Hippocampal formation (tissue), 2 donors: ENCODE measurements at regions not wholly inside any gene's neighbourhood (a gene's known extent, or its start where the extent isn't known, plus 50 kb on each side); places are given as distances from the start of the nearest gene placed in this dataset.

Experiments used
- DNase-seq, 2 donors: peaks; one replicate each; lab custom pipeline; 2025; lab: John Stamatoyannopoulos, UW

DNA sequence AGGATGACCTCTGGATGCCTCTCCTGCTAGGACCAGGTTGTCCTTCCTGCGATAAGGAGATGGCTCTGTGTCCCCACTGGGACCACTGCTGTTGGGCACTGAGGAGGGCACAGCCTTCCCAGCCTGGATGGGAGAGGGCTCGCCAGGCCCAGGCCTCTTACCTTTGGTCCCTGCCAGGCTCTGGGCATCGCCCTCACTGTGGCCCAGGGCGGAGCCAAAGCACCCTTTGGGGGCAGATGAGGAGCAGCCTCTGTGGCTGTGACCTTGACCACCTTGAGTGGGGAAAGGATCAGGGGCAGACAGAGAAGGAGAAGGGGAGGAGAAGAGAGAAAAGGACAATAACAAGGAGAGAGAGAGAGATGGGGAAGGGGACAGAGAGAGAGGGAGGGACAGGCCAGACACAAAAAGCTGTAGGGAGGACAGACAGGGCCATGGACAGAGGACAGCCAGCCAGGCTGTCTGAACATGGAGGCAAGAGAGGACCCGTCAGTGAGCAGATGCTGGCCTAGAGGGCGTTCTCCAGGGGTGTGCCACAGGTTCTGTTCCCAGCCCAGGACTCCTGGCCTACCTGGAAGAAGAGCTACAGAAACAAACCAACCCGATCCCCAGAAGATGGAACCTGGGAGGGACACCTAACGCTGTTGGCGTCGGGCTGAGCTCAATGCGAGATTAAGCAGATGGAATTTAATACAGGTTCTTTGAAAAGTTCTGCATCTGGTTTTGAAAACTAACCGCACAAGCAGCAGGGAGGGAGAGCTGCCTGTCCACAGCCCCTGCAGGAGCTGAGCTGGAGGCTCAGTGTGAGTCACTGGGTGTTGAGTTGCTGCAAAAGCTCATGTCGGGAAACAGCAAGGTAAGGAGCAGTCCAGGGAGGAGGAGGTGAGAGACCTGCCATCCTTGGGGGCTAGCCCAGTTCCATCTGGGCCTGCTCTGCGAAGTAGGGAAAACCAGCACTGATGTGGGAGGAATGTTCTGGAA, 262.1 kb downstream of the PTPRU start:
- DNase-seq = no peak

DNA sequence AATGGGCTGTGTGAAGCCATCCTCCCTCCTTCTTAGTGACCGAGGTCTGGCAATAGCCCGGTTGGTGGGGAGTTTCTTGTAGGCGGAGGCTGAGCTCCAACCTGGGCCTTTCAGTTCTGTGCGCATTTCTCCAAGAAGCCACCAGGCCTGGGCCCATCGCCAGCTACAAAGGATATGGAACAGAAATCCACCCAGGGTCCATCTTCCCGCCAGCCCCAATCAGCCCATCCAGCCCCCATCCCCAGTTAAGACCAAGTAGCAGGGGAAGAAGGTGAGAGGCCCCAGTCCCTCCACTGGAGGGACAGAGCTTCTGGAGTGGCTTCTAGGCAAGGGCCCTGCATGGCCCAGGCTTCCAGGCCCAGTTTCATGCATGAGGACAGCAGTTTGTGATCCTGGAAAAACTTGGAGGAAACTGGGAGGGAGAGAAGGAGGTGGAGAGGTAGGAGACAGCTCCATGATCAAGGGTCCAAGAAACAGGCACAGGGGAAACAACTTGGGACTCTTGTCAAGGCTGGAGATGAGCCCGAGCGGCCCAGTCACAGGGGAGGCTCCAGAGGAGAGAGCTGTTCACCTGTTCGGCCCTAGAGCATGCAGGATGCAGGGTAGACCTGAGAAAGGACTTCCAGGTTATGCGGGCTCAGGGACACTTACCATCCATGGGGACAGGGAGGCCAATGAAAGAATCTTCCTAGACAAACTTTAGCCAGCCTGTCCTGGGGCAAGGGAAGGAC, 261.2 kb downstream of the PTPRU start:
- DNase-seq = no peak

DNA sequence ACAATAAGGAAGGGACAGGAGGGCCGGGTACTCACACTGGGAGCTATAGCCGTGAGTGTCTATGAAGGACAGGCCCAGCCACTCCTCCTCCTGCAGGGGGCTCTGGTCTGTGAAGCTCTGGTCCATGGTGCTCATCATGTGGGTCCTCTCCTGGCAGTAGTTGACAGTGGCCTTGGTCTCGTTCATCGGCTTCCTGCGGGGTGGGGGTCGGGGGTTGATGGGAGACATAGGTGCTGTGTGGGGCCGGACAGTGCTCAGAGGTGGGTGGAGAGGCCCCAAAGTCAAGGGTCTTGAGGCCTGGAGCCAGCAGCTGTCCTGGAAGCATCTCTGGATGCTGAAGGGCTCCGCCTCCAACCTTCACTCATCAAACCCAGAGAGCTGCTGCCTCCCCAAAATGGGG, 260.4 kb downstream of the PTPRU start:
- DNase-seq = no peak

DNA sequence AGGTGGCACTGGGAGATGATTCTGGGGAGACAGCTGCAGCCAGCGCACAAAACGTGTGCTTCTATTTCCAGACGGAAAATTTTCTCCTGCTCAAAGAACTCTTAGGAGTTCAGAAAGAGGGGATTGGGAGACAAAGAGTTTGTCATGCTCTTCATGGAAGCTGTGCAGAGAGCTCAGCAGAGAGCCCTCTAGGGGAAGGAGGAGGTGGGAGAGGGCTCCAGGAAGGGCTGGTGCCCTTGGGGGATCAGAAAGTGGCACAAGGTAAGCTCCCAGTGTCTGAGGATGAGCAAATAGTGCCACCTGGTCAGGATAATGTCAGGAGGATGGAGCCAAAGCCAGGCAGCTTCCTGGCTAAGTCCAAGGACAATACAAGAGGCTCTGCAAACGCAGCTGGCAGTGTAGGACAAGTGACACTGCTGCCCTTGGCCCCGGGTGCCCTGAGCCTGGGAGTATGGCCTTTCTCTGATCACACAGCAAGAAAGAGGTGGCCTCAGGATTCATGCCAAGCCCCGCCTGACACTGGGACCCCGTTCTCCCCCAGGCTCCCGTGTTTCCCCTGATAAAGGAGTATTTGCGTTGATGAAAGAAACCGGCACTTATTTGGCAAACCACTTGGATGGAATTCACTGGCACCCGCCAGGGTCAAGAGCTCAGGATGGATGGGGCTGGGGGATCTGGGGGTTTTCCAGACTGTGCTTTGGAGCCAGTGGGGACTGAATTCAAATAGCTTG, 254.0 kb downstream of the PTPRU start:
- DNase-seq = no peak

DNA sequence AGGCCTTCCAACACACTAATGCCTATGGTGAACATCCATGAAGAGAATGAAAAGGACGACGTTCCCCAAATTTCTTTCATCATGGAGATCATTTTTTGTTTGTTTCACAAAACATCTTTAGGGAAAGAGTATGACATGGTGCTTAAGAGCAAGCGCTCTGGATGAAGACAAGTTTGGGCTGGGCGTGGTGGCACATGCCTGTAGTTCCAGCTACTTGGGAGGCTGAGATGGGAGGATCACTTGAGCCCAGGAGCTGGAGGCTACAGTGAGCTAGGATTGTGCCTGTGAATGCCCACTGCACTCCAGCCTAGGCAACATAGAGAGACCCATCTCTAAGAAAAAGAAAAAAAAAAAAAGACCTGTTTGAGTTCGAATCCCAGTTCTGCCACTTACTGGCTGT, 253.1 kb downstream of the PTPRU start:
- no peak for DNase-seq

DNA sequence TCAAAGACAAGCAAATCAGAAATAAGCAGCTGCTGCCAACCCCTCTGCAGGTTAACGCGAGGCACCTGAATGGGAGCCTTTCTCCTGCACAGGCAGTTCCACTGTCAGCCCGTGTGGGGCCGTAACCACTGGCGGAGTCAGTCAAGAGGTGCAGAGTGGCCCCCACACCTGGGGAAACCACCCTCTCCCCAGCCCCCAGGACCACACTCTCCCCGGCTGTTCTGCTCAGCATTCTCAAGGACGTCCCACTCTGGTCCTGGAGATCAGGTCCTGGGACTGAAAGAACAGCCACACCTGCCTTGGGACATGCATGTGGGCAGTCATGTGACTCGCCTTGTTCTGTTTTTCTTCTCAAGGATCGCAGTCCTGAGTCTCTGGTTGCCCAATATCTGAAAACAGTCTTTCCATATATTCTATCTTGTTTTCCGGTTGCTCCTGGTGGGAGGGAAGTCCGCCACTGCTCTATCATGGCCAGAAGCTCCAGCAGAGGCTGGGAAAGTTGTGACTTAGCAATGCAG, 252.5 kb downstream of the PTPRU start:
- no peak for DNase-seq

DNA sequence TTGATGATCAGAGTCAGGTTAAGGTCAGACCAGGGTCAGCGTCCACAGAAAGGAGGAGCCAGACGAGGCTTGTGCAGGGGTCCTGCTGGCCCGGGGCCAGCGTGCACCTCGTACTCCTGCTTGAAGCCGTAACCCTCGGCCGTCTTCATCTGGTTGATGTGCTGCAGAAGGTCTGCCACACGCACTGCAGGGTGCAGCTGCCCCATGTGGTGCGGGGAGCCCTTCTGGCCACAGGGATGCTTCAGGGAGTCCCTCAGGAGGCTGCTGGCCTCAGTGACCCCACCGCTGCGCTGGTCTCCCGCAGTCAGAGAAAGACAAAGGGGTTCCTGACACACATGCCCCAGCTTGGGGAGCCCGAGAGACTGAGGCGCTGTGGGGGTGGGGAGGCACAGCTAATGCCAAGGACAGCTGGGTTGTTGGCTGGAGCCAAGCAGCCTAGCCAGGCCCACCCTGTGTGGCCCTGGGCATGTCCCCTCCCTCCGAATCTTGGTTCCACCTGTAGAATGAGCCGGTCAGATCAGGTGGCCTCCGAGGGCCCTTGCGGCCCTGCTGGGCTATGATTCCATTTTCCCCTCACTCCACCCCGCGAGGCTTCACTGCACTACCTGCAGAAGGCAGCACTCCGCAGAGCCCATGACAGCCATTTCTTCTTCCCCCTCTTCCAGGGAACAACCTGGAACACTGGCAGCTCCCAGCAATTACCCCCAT, 251.9 kb downstream of the PTPRU start:
- no peak for DNase-seq

DNA sequence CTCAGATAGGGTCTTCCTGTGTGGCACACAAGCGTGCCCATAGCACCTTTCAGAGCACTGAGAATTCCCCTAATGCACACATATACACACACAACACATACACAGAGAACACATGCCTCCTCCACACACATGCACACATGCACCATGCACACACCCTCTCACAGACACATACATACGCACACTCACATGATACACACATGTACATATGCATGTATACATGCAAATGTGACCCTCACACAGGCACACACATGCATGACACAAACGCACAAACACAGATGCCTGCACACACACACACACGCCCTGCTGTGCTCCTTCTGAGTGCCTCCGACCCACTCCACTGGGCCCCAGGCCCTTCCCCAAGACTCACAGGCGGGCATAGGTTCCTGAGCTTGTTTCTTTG, 251.0 kb downstream of the PTPRU start:
- no peak for DNase-seq

DNA sequence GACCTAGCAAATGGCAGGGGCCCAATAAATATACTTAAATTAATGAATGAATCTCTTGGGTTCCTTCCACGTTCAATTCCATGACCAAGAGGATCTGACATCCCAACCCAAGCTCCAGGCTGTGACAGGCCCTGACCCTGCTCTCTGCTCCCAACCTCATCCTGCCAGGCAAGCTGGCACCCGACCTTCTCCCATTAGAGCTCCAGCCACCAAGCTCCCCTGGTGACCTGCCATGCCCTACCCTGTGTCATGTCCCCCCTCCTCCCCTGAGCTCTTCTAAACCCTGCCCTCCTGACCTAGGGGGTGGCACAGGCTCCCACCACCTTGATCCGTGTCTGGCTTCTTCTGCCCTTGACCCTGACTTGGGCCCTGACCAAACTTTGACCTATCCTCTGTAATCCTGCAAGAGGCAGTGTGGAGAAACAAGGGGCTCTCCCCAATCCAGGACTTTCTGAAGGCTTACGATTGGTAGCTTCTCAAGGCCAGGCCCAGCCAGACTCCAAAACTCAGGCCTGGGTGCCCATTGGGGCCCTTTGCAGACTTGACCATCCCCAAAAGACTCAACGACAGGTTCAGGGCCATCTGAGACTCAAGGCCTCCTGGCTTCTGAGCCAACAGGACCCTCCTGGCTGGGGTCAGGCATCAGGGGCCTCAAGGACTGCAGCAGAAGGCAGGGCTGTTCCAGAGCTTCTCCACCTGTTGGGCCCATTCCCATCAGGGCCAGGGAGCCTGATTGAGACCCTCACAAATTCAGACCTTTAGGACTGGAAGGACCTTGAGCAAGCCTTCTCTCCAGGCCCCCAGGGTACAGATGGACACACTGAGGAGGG, 249.0 kb downstream of the PTPRU start:
- DNase-seq = no peak

DNA sequence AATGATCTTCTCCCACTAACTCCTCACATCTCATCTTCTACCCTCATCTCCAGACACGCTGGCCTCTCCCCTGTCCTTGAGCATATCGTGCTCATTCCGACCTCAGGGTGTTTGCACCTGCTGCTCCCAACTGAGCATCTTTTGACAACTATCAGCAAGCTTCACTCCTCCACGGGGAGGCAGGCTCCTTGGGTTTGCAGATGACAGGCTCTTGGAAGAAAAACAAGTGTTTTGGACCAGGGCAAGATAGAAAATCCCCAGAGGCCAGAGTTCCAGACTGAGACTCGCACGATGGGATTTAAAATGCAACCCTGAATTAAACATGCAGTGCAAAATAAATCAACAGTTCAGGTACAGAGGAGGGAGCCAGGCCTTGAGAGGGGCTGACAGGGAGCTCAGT, 246.7 kb downstream of the PTPRU start:
- DNase-seq = no peak

DNA sequence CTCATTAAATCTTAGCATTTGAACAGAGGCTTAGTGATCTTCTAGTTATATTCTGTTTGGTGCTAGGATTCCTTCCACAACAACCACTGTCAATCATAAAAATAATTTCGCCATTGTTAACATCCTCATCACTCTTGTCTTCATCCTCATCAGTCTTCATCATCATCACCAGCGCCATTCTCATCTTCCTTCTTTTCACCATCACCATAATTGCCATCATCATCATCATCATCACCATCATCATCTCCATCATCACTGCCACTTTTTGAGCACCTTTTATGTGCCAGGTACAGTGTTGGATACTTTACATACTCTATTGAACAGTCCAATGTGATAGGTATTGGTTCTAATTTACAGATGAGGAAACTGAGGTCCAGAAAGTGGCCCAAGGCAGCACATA, 245.7 kb downstream of the PTPRU start:
- DNase-seq = no peak

DNA sequence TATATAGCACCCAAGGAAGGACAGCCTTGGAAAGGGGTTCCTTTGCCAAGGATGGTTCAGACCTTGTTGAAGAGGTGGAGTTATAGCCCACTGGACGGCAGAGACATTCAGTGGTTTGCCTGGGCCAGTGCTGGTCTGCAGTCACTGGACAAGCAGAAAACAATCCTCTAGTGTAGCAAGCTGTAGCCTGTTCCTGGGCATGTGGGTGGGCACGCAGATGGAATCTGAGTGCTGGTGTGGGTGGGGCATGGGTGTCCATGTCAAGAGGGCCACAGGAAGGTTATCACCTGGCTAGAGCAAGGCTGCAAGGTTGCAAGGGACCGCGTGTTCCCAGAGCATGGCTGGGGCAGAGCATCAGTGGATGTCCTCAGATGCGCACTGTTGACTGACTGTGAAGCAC, 244.7 kb downstream of the PTPRU start:
- no peak for DNase-seq

DNA sequence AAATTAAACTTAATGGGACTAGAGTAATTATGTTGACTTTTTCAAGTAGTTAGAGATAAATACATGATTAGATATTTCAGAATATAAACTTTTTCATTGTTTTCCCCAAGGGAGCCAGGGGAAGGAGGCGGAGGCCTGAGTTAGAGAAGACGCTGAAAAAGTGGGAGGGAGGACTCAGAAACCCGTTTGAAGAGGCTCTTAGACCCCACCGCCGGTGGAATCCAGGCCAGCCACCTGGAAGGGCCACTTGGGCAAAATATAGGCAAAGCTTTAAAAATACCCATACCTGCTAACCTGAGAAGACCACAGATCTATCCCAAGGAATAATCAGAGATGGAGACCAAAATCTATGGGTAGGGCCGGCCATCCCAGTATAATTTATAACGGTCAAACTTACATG, 242.6 kb downstream of the PTPRU start:
- no peak for DNase-seq

DNA sequence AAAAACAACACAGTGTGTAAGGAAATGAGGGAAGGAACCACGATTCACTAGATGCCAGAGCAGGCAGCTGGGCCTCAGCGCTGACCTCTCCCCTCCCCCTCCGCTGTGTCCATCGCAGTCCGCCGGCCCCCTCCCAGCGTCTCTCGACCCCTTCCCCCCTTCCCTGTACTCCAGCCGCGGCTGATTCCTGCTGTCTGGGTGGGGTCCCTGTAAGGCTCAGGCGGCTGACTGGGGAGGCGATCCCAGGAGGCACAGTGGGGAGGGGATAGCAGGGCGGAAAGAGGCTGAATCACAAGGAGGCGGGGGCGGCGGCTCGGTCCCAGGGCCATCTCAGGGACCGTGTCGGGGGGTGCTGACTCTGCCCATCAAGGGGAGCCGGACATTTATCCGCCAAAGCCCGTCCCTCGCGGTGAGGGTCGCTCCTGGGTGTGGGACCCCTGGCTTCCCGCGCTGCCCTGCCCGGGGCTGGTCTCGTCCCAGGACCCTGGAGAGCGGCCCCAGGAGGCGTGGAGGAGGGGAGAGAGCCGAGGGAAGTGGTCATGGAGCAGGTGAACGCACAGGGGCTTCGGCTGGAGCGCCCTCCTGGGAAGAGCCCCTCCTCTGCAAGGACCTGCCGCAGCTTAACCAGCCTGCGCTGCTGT, 241.9 kb downstream of the PTPRU start:
- DNase-seq = no peak

DNA sequence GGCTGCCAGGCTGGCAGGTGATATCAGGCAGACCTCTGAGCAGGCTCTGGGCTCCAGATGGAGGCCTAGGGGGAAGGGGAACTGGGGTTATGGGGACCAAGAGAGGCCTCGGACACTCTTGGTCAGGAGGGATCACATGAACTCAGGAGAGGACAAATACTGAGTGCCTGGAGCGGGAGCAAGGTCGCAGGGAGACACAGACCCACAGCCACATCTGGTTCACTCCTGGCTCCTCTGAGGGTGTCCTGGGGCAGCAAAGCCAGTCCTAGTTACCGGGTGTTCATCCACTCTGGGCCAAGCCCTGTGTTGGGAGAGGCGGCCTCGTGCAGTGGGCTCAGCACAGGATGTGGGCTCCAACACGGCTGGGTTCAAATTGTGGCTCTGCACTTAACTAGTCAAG, 239.0 kb downstream of the PTPRU start:
- no peak for DNase-seq

DNA sequence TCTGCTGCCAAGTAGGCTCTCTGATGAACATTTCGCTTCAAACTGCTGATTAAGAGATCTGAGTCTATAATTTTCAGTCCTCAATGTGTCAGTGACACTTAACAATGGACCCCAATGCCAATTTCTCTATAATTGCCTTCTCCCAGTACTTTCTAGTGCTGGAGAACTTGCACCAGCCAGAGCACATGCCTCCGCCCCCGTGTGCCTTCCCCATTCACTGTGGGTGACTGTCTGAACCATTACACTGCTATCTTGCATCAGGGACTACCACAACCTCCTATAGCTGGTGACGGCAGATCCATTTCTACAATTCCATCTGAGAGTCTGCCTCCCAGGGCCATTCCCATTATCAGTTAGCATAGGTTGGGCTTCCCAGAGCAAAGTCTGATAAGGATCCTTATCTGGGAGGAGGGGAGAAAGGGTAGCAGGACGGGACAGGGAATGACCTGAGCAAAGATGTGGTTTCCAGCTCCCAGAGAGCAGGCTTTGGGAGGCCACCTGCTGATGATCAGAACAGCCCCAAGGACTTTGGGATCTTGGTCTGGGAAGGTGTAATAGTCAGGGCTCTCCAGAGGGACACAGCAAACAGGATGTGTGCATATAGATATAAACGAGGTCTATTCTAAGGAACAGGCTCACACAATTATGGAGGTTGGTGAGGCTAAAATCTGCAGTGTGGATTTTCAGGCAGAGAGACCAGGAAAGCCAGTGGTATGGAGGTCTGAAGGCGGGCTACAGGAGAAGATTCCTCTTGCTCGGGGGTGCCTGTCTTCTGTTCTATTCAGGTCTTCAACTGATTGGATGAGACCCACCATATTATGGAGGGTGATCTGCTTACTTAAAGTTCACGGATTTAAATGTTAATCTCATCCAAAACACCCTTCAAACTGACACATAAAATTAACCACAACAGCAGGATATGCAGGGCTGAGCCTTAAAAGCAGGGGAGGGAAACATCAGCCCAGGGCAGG, 238.2 kb downstream of the PTPRU start:
- DNase-seq = no peak

DNA sequence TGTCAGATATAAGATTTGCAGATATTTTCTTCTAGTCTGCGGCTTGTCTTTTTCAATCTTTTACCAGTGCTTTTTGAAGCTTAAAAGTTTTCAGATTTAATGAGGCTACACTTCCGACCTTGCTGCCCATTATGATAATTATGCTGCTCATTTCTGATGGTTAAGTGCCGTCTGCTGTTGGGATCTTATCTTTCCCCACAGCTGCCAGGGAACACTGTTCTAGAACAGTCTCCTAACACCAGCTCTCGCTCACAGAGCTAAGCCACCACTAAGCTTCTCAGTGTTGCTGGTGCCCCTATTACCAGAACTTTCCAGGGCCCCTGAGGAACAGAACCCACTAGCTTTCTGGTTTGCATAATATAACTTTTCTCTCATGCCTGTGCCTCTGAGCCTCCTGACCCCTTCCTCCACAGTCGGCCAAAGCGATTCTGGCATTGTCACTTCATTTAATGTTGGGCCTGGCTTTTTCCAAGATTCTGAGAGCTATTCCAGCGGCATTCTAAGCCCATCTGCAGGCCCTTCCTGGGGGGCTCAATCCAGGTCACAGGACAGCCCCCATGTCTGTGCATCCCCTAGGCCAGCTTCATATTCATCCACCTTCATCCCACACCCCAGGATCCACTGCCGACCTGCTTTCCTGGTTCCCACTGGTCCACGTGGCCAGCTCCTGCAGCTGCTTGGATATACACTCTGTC, 237.0 kb downstream of the PTPRU start:
- DNase-seq = no peak
